ENCODE measurements at regions not wholly inside any gene's neighbourhood (a gene's known extent, or its start where the extent isn't known, plus 50 kb on each side); places are given as distances from the start of the nearest gene placed in this dataset.

DNA sequence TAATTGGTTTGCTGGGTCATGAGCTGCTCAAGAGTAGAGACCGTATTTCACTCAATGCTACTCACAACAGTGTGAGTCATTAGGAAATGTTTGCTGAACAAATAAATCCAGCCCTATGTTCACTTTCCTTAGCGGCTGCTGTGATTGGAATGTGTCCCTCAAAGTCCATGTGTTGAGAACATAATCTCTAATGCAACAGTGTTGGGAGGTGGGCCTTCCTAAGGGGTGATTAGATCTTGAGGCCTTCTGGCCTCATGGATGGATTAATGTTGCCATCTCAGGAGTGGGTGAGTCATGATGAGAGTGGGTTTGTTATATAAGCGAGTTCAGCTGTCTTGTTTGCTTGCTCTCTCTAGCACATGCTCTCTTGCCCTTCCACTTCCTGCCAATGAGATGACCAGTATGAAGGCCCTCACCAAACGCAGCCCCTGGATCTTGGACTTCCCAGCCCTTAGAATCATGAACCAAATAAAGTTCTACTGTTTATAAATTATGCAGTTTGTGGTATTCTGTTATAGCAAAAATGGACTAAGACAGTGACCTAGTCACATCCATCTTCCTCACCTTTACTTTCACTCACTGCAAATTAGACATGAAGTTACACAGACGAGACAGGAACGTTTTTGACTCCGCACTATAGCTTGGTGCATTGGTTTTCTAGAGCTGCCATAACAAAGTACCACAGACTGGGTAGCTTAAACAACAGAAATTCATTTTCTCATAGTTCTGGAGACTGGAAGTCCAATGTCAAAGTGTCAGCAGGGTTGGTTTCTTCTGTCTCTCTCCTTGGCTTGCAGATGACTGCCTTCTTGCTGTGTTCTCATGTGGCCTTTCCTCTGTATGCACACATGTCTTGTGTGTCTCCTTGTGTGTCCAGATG lies 50.9 kb upstream of the FAM169A start:
- no peak for DNase-seq (ENCODE audit: low read depth)
